Progenitor cell of endocrine pancreas (in vitro differentiated cells): ENCODE measurements at regions not wholly inside any gene's neighbourhood (a gene's known extent, or its start where the extent isn't known, plus 50 kb on each side); places are given as distances from the start of the nearest gene placed in this dataset.

Experiments
- DNase-seq: peaks from one replicate; pipeline ENCODE4 v3.0.0; 2021; ENCODE audit warnings: low spot score; ENCODE audit not compliant: unreplicated experiment
- H3K27ac Mint-ChIP-seq: 2 replicates; pipeline ENCODE4 v1.8.0; 2021; ENCODE audit warnings: mild to moderate bottlenecking, moderate library complexity, mixed read lengths
- H3K27me3 Mint-ChIP-seq: 2 replicates; pipeline ENCODE4 v1.8.0; 2021; ENCODE audit warnings: mixed read lengths
- H3K36me3 Mint-ChIP-seq: 2 replicates; pipeline ENCODE4 v1.8.0; 2022; ENCODE audit warnings: mixed read lengths; ENCODE audit not compliant: insufficient read depth
- H3K4me1 Mint-ChIP-seq: 2 replicates; pipeline ENCODE4 v1.8.0; 2021; ENCODE audit warnings: low read depth, mixed read lengths
- H3K4me3 Mint-ChIP-seq: 2 replicates; pipeline ENCODE4 v1.8.0; 2021; ENCODE audit warnings: low read depth, mild to moderate bottlenecking, moderate library complexity, mixed read lengths
- H3K9me3 Mint-ChIP-seq: 2 replicates; pipeline ENCODE4 v1.8.0; 2021; ENCODE audit warnings: low read depth, mixed read lengths
- CTCF ChIP-seq: fragments of 200-600 bp; sonication (generic); IDR thresholded peaks from one replicate; pipeline ENCODE4 v1.5.0; 2021; ENCODE audit warnings: antibody characterized with exemption, mild to moderate bottlenecking; ENCODE audit not compliant: unreplicated experiment

- no peak for DNase-seq
- H3K27ac Mint-ChIP-seq = no peak overlapping the region
- peaks cover 15% of the 10 kb centered on the region for H3K4me1 Mint-ChIP-seq
- no peaks in the 10 kb centered on the region for H3K27me3 Mint-ChIP-seq
- no peaks in the 10 kb centered on the region for H3K9me3 Mint-ChIP-seq
- no peak for TF ChIP-seq CTCF
- H3K36me3 Mint-ChIP-seq = no peaks in the 10 kb centered on the region
- no peak overlapping the region for H3K4me3 Mint-ChIP-seq
Observed at GRCh38 chr2:192885569-192886160, 690.9 kb upstream of the TMEFF2 start.

- H3K27me3 Mint-ChIP-seq = no peaks in the 10 kb centered on the region
- H3K36me3 Mint-ChIP-seq = no peaks in the 10 kb centered on the region
- H3K4me3 Mint-ChIP-seq = no peak overlapping the region
- H3K9me3 Mint-ChIP-seq = no peaks in the 10 kb centered on the region
- TF ChIP-seq CTCF = no peak
- H3K27ac Mint-ChIP-seq = no peak overlapping the region
- no peak for DNase-seq
- H3K4me1 Mint-ChIP-seq = no peaks in the 10 kb centered on the region
Observed at GRCh38 chr2:192877159-192877558, 682.4 kb upstream of the TMEFF2 start.

GRCh38 chr2:192876698-192877097 lies 682.0 kb upstream of the TMEFF2 start:
- H3K27ac Mint-ChIP-seq = no peak overlapping the region
- no peaks in the 10 kb centered on the region for H3K4me1 Mint-ChIP-seq
- no peak for TF ChIP-seq CTCF
- no peaks in the 10 kb centered on the region for H3K9me3 Mint-ChIP-seq
- no peak for DNase-seq
- H3K27me3 Mint-ChIP-seq = no peaks in the 10 kb centered on the region
- H3K36me3 Mint-ChIP-seq = no peaks in the 10 kb centered on the region
- H3K4me3 Mint-ChIP-seq = no peak overlapping the region

GRCh38 chr2:192854706-192855105 lies 660.0 kb upstream of the TMEFF2 start:
- no peak for DNase-seq
- H3K36me3 Mint-ChIP-seq = no peaks in the 10 kb centered on the region
- H3K4me1 Mint-ChIP-seq = no peaks in the 10 kb centered on the region
- no peak for TF ChIP-seq CTCF
- H3K4me3 Mint-ChIP-seq = no peak overlapping the region
- H3K9me3 Mint-ChIP-seq = no peaks in the 10 kb centered on the region
- no peak overlapping the region for H3K27ac Mint-ChIP-seq
- H3K27me3 Mint-ChIP-seq = no peaks in the 10 kb centered on the region

- TF ChIP-seq CTCF = no peak
- Mint-ChIP-seq H3K27me3 (no peaks in the 10 kb centered on the region), H3K27ac (no peak overlapping the region), H3K36me3 (no peaks in the 10 kb centered on the region), H3K9me3 (no peaks in the 10 kb centered on the region), H3K4me3 (no peak overlapping the region), H3K4me1 (no peaks in the 10 kb centered on the region)
- DNase-seq = no peak
Observed at GRCh38 chr2:192854031-192854430, 659.3 kb upstream of the TMEFF2 start.
